GM19455 (cell line): ENCODE measurements at regions not wholly inside any gene's neighbourhood (a gene's known extent, or its start where the extent isn't known, plus 50 kb on each side); places are given as distances from the start of the nearest gene placed in this dataset.

Experiments
- ATAC-seq: cut with Tn5 transposase; IDR thresholded peaks from one replicate; pipeline ENCODE4 v1.9.1; 2021; ENCODE audit not compliant: unreplicated experiment

GRCh38 chrX:19172741-19173140 is 50.5 kb upstream of the ADGRG2 start:
- no peak for ATAC-seq

GRCh38 chrX:19174401-19175025 is 52.2 kb upstream of the ADGRG2 start:
- ATAC-seq, result no peak

- no peak for ATAC-seq
Measured at GRCh38 chrX:19176901-19177630, 54.8 kb upstream of the ADGRG2 start.

DNA sequence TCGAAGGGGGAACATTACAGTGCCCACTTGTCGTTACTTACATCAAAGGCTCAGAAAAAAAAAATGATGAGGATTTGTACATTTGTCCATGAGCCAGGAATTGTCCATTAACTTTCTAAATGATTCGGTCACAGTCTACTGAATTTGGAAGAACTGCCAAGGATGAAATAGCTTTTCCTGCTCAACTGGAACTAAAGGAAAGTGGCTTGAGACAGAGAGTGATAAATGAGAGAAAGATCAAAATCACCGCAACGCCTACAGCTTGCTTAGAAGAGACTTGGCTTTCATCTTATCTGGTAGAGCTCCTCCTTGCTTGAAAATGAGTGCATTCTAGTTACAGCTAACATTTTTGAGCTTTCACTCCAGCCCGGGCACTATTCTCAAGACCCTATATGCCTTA is 55.5 kb upstream of the ADGRG2 start:
- no peak for ATAC-seq

- ATAC-seq, result no peak
Measured at GRCh38 chrX:19178402-19178801, 56.1 kb upstream of the ADGRG2 start.

DNA sequence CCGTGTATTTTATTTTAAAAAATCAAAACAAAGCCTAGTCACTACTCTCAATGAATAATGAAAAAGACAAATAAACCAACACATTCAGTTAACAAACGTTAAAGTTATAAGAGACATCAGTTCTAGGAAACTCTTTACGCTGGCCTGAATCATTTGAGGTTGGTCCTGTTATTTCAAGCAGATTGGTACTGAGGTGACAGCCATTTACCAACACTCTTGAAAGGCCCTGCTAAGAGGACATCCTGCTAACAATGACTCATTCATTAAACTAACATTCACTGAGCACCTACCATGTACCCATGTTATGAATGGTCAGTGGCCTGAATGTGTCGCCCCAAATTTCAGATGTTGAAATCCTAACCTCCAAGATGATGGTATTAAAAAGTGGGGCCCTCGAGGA is 57.1 kb upstream of the ADGRG2 start:
- no peak for ATAC-seq

DNA sequence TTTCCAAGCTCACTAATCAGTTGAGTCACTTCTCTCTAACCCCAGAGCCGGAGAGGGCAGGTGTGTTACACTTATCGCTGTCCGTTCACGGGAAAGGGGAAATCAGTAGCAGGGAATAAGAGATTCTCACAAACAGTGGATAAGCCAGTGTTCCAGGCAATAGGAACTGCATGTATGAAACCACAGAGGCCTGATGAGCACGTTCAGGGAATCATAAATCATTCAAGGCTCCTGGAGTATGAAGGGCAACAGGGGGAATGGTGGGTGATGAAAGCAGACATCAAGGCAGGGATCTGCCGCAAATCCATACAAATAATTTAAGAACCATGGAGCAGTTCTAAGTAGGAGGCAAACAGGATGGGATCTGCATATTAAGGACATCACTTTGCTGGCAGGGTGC is 59.1 kb upstream of the ADGRG2 start:
- no peak for ATAC-seq

GRCh38 chrX:19182785-19183184 is 60.5 kb upstream of the ADGRG2 start:
- no peak for ATAC-seq

DNA sequence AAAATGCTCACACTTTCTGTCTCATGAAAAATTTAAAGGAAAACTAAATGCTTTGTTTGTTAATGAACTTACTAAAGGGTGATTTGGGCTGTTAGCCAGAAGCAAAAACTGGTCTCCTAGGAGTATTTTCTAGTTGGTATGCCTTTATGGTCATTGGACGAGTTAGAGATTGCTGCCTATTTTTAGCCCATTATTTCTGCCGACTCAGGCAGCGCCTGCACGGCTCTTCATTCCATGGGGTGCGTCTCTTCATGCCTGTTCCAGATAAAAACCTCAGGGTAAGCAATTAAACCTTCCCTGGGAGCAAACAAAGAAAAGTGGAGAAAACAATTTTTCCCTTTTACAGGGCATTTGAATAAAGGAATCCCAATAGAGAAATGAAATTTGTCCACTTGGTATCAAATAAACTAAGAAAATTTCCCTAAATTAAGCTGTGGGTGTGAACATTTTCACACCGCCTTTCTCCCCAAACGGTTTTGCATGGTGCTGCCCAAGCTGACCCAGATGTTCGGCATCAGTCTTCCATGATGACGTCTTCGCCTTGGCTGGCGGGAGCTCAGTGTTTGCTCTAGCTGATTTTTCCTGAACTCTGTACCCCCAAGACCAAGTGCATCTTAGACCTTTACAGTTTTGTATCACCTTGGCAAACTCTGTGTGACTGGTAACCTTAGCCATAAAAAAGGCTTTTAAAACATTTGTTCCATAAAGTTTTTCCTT is 61.7 kb upstream of the ADGRG2 start:
- ATAC-seq, result no peak

DNA sequence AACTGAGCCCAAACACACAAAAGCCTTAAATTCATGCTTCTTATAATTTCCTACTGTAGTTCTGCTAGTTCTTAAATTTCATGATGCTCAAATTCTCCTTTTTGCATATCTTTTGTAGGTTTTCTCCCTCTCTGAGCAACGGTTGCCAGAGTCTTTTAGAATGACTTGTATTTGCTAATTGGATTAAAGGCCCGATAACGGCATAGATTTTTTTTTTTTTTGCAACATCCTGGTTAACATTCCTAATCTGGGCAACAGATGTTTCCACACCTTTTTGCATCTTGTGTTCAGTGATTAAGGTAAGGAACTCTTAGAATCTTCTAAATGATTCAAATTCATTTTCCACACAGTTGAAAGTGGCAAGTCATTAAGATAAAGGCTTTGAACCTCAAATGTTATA is 66.3 kb upstream of the ADGRG2 start:
- ATAC-seq, result no peak

DNA sequence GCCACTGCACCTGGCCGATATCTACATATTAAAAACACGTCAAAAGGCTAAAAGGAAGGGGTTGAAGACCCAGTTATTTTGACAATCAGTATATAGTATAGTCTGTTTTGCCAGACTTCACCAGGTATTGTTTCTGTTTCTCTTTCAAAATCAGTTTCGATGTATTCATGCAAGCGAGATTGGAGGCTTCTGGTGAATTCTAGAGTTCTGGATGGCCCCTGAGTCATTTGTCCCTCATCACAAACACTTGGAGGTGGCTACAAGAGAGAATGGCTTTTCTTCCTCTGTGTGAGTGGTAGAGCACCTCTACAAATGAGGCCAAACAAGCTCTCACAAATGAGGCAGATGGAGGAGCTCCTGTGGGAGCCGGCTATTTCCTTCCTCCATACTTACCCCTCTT is 68.6 kb upstream of the ADGRG2 start:
- ATAC-seq, result no peak

- no peak for ATAC-seq
Measured at GRCh38 chrX:19193565-19193964, 71.3 kb upstream of the ADGRG2 start.

DNA sequence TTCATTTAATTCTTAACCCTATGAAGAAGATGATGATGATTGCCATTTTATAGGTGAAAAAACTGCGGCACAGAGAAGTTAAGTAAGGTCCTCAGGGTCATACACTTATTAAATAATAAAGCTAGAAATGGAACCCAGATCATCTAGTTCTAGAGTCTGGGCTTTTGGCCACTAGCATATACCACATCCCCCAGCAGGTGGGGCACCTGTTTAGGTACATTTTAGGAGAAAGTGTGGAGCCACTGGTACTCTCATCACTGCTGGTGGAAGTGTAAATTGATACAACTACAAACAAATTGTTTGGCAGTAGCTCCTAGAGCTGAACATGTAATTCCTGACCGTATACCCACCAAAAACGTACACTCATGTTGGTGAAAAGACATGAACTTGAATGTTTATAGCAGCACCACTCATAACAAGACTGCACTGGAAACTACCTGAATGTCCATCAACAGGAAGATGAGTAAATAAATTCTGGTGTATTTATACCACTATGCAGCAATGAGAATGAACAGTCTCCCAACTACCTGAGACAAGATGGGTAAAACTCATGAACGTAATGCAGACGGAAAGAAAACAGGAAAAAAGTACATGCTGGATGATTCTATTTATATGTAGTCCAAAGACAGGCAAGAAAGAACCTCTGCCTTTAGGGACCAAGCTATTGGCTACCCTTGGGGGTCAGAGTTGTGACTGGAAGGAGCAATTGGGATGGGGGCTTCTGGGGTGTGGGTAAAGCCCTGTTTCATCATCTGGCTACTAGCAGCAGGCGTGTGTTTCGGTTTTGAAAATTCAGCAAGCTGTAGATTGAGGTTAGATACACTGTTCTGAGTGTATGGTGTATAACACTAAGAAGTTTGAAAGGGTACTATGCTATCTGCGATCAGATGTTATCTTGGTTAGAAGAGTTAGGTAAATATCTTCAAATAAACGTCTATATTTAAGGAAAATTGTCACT is 72.3 kb upstream of the ADGRG2 start:
- peak; percentile 50 for ATAC-seq

GRCh38 chrX:19195243-19195610 is 73.0 kb upstream of the ADGRG2 start:
- no peak for ATAC-seq

DNA sequence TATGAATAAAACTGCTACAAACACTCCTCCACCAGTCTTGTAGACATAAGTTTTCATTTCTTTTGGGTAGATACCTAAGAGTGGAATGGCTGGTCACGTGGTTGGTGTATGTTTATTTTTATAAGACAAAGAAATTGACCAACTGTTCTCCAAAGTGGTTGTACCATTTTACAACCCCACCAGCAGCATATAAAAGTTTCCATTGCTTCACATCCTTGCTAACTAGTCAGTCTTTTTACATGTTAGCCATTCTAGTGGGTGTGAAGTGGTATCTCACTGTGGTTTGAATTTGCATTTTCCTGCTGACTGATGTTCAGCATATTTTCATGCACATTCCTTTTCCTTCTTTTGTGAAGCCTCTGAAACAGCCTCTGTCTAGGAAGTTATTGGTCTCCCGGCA is 76.2 kb upstream of the ADGRG2 start:
- ATAC-seq, result no peak

DNA sequence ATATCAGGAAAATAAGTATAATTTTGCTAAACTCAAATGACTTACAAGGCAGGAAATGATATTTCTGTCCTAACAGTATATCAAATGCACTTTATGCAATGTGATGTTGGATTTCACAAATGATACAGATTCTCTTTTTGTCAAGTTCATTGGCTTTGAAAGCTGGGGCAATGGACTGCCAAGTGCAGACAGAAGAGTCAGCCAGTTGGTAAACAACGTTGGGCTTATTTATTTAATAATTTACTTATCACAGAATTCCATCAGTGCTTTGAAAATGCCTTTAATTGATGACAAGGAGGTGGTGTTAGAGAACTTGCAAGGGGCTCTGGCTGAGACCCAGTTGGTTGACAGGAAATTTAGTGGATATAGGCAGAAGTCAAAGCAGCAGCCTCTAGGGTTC is 79.9 kb upstream of the ADGRG2 start:
- ATAC-seq, result no peak

DNA sequence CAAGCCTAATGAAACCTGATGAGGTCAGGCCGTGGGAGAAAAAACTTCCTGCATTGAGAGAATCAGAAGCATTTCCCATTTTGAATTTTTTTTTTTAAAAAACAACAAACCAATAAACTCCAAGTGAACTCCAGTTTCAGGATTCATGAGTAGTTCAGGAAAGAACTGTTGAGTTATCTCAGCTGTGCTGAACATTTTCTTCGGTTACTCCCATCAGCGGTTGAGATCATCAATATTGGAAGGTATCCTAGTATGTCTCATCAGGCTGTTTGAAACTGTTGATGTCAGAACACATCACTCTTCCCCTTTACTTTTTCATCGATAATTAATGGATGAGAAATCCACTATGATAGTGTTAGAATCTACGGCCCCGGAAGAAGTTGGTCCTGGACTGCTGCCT is 82.4 kb upstream of the ADGRG2 start:
- no peak for ATAC-seq

GRCh38 chrX:19212037-19212436 is 89.8 kb upstream of the ADGRG2 start:
- ATAC-seq, result no peak

DNA sequence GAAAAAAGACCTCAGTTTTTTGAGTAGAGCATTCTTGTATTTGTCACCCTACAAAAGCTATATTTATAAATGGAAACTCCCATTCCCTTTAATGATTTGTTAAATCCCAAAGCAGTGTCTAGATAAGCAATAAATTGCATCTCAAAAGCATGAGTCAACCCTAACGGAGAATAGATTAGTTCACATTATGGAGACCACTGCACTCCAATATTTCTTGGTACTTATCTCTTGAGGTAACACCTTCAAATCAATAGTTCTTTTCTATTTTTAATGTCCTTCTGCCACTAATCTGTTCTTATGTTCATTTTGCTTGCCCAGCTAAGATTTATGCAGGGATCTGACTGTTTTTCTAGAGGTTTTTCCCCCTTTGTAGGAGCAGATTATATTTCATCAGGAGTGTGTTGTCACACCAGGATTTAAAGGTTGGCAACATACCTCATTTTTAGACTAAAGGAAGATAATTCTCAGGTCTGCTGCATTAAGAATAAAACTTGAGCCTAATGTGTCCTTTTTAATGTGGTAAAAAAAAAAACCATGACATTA is 91.4 kb upstream of the ADGRG2 start:
- no peak for ATAC-seq

GRCh38 chrX:19214311-19214710 is 92.0 kb upstream of the ADGRG2 start:
- no peak for ATAC-seq

DNA sequence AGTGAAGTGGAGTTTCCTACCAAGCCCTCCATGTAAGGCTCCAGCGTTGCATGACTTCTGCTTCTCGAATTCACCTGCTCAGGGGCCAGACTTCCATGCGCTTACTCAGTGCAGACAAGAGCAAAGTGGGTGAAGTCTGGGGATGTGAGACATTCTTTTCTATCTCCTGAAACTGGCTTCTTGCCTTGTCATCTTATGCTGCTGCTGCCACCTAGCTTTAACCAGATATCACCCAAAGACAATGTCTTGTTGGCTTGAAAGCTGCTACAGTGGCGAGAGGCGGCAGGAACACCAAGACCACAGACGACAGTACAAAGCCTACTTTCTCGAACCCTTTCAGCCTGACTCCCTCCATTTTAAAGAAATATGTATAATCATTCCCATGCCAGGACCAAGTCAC is 103.6 kb upstream of the ADGRG2 start:
- ATAC-seq, result no peak
